NCI-H2029 (cell line): ENCODE measurements at regions not wholly inside any gene's neighbourhood (a gene's known extent, or its start where the extent isn't known, plus 50 kb on each side); places are given as distances from the start of the nearest gene placed in this dataset.
"Not testable (repeated sequence)": the region's sequence is repeated elsewhere in the genome, so short reads cannot be mapped to it uniquely, and the experiment has no call there.

Experiments
- DNase-seq: peaks from one replicate; lab custom pipeline; 2025; lab: John Stamatoyannopoulos, UW

- no peak for DNase-seq
Observed at GRCh38 chr20:41784209-41784958, 166.2 kb upstream of the CHD6 start.

- DNase-seq: no peak
Observed at GRCh38 chr20:41783423-41784208, 165.4 kb upstream of the CHD6 start.

- DNase-seq: no peak
Observed at GRCh38 chr20:41782730-41783406, 164.7 kb upstream of the CHD6 start.

GRCh38 chr20:41782255-41782654 lies 164.1 kb upstream of the CHD6 start:
- no peak for DNase-seq

GRCh38 chr20:41776421-41776820 lies 158.2 kb upstream of the CHD6 start:
- no peak for DNase-seq

- no peak for DNase-seq
Observed at GRCh38 chr20:41774291-41774690, 156.1 kb upstream of the CHD6 start.

GRCh38 chr20:41770965-41771364 lies 152.8 kb upstream of the CHD6 start:
- DNase-seq: no peak

- no peak for DNase-seq
Observed at GRCh38 chr20:41770427-41770826, 152.2 kb upstream of the CHD6 start.

GRCh38 chr20:41769592-41770018 lies 151.4 kb upstream of the CHD6 start:
- DNase-seq: no peak

- no peak for DNase-seq
Observed at GRCh38 chr20:41750137-41750536, 132.0 kb upstream of the CHD6 start.

- no peak for DNase-seq
Observed at GRCh38 chr20:41748756-41749582, 130.8 kb upstream of the CHD6 start.

- no peak for DNase-seq
Observed at GRCh38 chr20:41748051-41748450, 129.9 kb upstream of the CHD6 start.

- no peak for DNase-seq
Observed at GRCh38 chr20:41747226-41747625, 129.0 kb upstream of the CHD6 start.

GRCh38 chr20:41746635-41747034 lies 128.5 kb upstream of the CHD6 start:
- no peak for DNase-seq

- peak; percentile 47 for DNase-seq
Observed at GRCh38 chr20:41738604-41739206, 120.5 kb upstream of the CHD6 start.

- DNase-seq: no peak
Observed at GRCh38 chr20:41735949-41736348, 117.8 kb upstream of the CHD6 start.

GRCh38 chr20:41734506-41734945 lies 116.3 kb upstream of the CHD6 start:
- no peak for DNase-seq

- DNase-seq: no peak
Observed at GRCh38 chr20:41733151-41733550, 115.0 kb upstream of the CHD6 start.

- not testable (repeated sequence) for DNase-seq
Observed at GRCh38 chr20:41731198-41731597, 113.0 kb upstream of the CHD6 start.

- not testable (repeated sequence) for DNase-seq
Observed at GRCh38 chr20:41727681-41728080, 109.5 kb upstream of the CHD6 start.

GRCh38 chr20:41726727-41727126 lies 108.5 kb upstream of the CHD6 start:
- no peak for DNase-seq
